ENCODE measurements at regions not wholly inside any gene's neighbourhood (a gene's known extent, or its start where the extent isn't known, plus 50 kb on each side); places are given as distances from the start of the nearest gene placed in this dataset.
"Not testable (repeated sequence)": the region's sequence is repeated elsewhere in the genome, so short reads cannot be mapped to it uniquely, and the experiment has no call there.

DNA sequence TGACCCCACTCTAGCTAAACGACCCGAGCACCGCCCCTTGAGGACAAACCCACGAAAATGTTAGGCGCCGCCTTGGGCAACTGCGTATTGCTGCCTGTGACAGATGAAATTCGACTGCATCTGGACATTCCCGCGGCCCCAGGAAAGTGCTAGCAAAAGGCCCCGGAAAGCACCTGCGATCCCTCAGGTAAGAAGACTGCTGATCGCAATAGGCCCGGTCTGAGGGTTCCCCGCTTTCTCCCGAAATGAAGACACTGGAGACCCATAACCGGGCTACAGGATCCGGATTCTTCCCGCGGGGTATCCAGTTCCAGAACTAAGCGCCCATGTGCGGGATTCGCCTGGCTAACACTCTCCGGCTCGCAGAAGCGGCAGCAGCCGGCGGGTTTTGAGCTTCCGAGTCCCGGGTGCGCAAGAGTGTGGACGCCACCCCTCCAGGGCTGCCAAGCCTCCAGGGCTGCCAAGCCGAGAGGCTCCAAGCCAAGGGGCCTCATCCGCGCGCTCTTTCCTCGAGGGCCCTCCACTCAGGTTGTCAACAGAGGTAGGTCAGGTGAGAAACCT lies 157.9 kb upstream of the NBPF11 start:
- no peak for DNase-seq

DNA sequence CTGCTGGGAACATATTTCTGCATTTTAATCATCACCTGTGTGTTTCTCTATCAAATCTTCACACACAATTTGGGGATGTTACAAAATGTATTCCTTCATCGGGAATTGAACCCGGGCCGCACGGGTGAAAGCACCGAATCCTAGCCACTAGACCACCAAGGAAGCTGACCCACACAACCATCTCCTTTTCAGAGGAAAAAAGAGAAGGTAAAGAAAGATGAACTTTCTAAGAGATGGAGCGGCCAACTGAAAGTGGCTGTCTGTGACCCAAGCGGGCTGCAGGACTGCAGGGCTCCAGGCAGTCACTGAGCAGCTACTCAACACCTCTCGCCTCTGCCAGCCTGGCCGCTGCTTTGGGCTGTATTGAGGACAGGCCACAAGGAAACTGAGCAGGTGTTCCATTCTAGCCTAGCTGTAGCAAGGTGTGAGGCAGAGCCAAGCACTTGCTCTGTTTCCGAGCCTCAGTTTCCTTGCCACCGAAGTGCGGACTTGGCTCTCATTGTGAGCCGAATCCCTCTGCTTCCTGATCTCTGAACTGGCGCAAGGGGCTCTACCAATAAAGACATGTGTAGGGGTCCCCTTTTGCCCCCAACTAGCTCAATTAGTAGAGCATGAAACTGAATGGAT lies 156.9 kb upstream of the NBPF11 start:
- DNase-seq, result no peak

GRCh38 chr1:148307583-148308185 lies 155.6 kb upstream of the NBPF11 start:
- no peak for DNase-seq

- not testable (repeated sequence) for DNase-seq
Measured at GRCh38 chr1:148304935-148305334, 152.9 kb upstream of the NBPF11 start.

DNA sequence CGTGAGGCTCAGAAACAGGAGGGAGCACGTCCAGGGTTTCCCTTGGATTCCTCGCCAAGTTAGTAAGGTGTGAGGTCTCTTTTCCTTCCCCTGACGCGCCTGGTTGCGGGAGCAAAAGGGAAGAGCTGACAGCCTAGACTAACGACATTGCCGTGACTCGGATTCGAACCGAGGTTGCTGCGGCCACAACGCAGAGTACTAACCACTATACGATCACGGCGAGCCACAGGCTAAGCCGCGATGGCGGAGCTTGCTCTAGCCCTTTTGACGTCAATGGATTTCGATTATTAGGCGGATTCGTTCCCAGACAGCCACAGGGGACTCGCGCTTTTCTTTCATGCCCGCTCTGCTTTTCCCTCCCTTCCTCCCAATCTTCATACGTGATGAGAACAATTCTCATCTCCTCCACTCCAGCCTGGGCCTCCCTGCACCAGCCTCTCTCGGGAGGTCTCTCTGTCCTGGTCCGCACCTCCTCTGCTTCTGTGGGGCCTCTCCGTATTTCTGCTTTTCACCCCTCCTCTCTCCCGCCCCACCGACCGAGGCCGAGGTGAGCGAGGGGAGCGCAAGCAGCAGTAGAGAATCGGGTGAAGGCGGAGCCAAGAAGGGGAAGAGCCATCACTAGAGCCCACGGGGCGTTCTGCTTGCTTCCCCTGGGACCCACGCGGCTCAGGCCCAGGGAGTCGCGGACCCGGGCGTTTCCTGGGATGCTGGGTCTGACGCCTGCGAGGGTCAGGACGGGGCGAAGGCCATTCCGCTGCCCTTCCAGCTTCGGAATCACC lies 150.7 kb upstream of the NBPF11 start:
- peak; percentile 51 for DNase-seq

- DNase-seq, result not testable (repeated sequence)
Measured at GRCh38 chr1:148297852-148298251, 145.8 kb upstream of the NBPF11 start.

GRCh38 chr1:148296511-148296910 lies 144.4 kb upstream of the NBPF11 start:
- no peak for DNase-seq

- DNase-seq, result no peak
Measured at GRCh38 chr1:148294116-148294807, 142.2 kb upstream of the NBPF11 start.

GRCh38 chr1:148293651-148294050 lies 141.6 kb upstream of the NBPF11 start:
- DNase-seq, result no peak

DNA sequence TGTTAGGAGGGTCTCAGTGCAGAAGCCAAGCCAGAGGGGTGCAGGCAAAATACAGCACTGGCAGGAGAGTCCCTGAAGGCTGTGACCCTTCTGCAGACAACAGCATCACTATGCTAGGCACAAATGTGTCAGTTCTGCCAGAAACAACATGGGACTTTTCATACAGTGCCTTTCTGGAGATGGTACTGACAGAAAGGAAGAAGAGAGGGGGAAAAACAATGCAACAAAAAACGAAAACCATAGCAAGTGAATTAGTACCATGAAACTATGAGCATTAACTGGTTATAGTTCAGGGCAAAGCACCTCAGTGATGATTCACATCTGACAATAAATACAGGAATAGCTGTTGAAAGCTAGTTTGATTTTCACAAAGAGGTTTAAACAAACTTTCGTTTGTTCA lies 140.8 kb upstream of the NBPF11 start:
- no peak for DNase-seq

DNA sequence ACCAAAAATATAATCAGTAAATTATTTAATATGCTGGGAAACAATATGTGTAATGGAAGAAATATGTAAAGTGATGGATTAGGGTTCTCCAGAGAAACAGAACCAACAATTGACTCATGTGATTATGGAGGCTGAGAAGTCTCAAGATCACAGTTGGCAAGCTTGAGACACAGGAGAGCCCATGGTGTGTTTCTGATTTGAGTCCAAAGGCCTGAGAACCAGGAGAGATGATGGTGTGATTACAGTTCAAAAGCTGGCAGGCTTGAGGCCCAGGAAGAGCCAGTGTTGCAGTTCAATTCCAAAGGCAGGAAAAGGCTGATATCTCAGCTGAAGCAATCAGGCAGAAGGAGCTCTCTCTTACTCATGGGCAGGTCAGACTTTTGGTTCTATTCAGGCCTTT lies 138.8 kb upstream of the NBPF11 start:
- DNase-seq, result no peak

DNA sequence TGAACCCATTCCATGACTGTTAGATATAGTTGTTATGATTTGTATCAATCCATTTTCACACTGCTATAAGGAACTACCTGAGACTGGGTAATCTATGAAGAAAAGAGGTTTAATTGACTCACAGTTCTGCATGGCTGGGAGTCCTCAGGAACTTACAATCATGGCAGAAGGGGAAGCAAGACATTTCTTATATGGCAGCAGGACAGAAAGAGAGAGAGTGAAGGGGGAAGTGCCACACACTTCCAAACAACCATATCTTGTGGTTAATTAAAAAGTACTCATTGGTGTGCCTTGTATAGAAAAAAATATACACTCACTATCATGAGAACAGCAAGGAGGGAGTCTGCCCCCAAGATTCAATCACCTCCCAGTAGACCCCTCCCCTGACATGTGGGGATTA lies 137.6 kb upstream of the NBPF11 start:
- DNase-seq, result no peak

- not testable (repeated sequence) for DNase-seq
Measured at GRCh38 chr1:148285946-148286345, 133.9 kb upstream of the NBPF11 start.

GRCh38 chr1:148280831-148281572 lies 128.9 kb upstream of the NBPF11 start:
- DNase-seq, result not testable (repeated sequence)

GRCh38 chr1:148279002-148279542 lies 127.0 kb upstream of the NBPF11 start:
- DNase-seq, result not testable (repeated sequence)

- not testable (repeated sequence) for DNase-seq
Measured at GRCh38 chr1:148277865-148278279, 125.8 kb upstream of the NBPF11 start.

GRCh38 chr1:148267066-148267465 lies 115.0 kb upstream of the NBPF11 start:
- DNase-seq, result not testable (repeated sequence)

DNA sequence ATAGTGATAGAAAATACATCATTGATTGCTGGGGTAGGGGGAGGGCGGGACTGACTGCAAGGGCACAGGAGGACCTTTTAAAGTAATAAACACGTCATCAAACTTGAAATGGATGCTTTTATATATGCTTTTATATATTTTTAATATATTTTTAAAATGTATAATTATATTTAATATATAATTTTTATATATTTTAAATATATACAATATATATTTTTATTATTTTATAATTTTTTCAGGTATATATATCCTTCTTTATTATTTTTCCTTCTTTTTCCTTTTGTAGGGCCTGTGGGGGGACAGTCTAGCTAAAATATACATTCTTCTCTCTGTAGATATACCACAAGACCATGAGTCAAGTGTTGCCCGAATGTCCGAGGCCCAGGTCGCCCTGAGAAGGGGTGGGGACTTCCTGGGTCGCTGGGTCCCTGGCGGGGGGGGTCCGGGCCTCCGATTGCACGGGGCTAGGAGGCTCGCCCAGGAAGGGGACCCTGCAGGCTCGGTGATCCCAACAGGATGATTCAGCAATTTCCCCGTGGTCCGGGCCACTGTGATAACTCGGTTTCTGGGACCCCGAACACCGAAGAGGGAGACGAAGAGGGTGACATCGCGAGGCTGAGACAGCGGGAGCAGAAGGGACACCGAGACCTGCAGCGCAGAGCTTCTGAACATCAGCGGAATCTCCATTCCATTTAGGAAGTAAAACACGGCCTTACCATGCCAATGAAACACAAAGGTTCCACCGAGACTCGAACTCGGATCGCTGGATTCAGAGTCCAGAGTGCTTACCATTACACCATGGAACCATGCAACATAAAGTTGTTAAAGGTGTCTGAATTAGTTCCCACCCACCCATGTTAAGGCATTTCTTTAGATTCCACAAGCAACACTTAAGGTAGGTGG lies 112.5 kb upstream of the NBPF11 start:
- no peak for DNase-seq

GRCh38 chr1:148263906-148264255 lies 111.8 kb upstream of the NBPF11 start:
- DNase-seq, result no peak

DNA sequence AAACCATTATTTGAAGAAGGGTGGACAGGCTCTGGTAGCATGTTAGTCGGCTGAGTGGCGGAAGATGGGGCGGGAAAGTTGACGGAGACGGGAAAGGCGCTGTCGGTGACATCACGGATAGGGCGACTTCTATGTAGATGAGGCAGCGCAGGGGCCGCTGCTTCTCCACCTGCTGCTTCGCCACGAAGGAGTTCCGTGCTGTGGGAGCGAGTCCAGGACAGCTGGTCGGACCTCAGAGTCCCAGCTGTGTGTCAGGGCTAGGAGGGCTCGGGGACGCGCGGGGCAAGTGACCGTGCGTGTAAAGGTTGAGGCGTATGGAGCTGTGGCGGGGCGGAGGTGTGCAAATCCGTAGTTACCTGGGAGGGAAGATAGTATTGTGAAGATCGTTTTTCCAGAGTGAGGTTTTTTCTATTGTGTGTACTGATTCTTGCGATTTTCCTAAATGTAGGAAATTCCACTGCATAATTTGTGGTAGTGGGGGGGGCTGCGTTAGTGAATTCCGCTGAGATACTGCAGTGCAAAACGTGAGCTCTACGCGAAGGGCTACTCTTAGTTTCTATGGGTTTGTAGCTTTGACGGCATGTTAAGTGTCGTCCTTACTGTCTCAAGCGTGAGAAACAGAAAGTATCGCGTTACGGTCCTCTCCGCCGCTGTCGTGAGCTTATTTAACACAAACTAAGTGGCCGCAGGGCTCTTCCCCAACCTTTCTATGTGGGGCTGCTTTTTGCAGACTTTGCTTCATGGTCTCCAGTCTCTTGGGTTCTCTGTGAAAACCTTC lies 111.2 kb upstream of the NBPF11 start:
- peak; percentile 32 for DNase-seq
